H1 (cell line): ENCODE measurements at regions not wholly inside any gene's neighbourhood (a gene's known extent, or its start where the extent isn't known, plus 50 kb on each side); places are given as distances from the start of the nearest gene placed in this dataset.

Experiments
- CTCF ChIA-PET: fragments of 300-600 bp; sonication (Branson Sonifier 250); formaldehyde crosslinking; loops from one replicate; lab custom pipeline; 2021; ENCODE audit not compliant: partially characterized antibody; lab: Charles Lee
- POLR2A ChIA-PET: fragments of 300-600 bp; sonication (Branson Sonifier 250); formaldehyde crosslinking; loops from one replicate; lab custom pipeline; 2021; ENCODE audit warnings: inconsistent platforms; ENCODE audit not compliant: partially characterized antibody; lab: Charles Lee
- DNase-seq, 2 experiments: peaks; one replicate each; pipeline versions ENCODE4 v3.0.0 to v3.0.0-alpha.2; 2010 to 2022; ENCODE audit warnings: low spot score in 2 of 2, low read depth in 1 of 2, mixed read lengths in 1 of 2
- FAIRE-seq: peaks from 2 replicates; lab custom pipeline; 2011; peaks lifted over from hg19 to GRCh38; lab: Jason Lieb, UNC
- H2AFZ ChIP-seq: 2 replicates; pipeline ENCODE4 v1.8.1; 2012; ENCODE audit warnings: low read length, inconsistent platforms
- H2AK5ac ChIP-seq: 2 replicates; pipeline ENCODE4 v1.6.1; 2013; ENCODE audit warnings: low read depth, low read length
- H2BK120ac ChIP-seq: replicated peaks from 2 replicates; pipeline ENCODE3; 2013; ENCODE audit warnings: low read depth, low read length, inconsistent platforms
- H2BK12ac ChIP-seq: 2 replicates; pipeline ENCODE4 v1.6.1; 2013; ENCODE audit warnings: low read depth, low read length
- H2BK15ac ChIP-seq: 2 replicates; pipeline ENCODE4 v1.6.1; 2013; ENCODE audit warnings: low read length
- H2BK20ac ChIP-seq: 2 replicates; pipeline ENCODE4 v1.6.1; 2013; ENCODE audit warnings: low read length
- H2BK5ac ChIP-seq: 2 replicates; pipeline ENCODE4 v1.6.1; 2013; ENCODE audit warnings: low read depth, low read length
- H3K14ac ChIP-seq: 2 replicates; pipeline ENCODE4 v1.6.1; 2013; ENCODE audit warnings: inconsistent platforms; ENCODE audit not compliant: insufficient read length
- H3K18ac ChIP-seq: 2 replicates; pipeline ENCODE4 v1.6.1; 2013; ENCODE audit warnings: low read length; ENCODE audit errors: extremely low read depth
- H3K23ac ChIP-seq: 2 replicates; pipeline ENCODE4 v1.6.1; 2013; ENCODE audit warnings: inconsistent platforms; ENCODE audit not compliant: insufficient read length
- H3K23me2 ChIP-seq: 2 replicates; pipeline ENCODE4 v1.6.1; 2013; ENCODE audit warnings: low read depth, low read length
- H3K27ac ChIP-seq: 2 replicates; pipeline ENCODE4 v1.6.1; 2011; ENCODE audit warnings: low read depth, low read length, inconsistent platforms
- H3K27me3 ChIP-seq, 4 experiments: replicated peaks in 1 of 4; 1 replicate in 1 of 4; 2 replicates in 3 of 4; pipeline versions ENCODE4 v1.6.1 to v1.8.1; 2011 to 2013; ENCODE audit warnings: low read length in 3 of 4, mild to moderate bottlenecking in 3 of 4, inconsistent platforms in 2 of 4, mixed read lengths in 2 of 4, moderate library complexity in 1 of 4; ENCODE audit not compliant: control insufficient read depth in 3 of 4, insufficient read depth in 3 of 4; ENCODE audit errors: extremely low read depth in 1 of 4
- H3K36me3 ChIP-seq, 4 experiments: 2 replicates each; pipeline versions ENCODE4 v1.6.1 to v1.8.1; 2011 to 2013; ENCODE audit warnings: mild to moderate bottlenecking in 4 of 4, low read length in 3 of 4, moderate library complexity in 2 of 4, control low read depth in 1 of 4, inconsistent platforms in 1 of 4; ENCODE audit not compliant: insufficient read depth in 4 of 4, control insufficient read depth in 2 of 4
- H3K4ac ChIP-seq: replicated peaks from 2 replicates; pipeline ENCODE3; 2013; ENCODE audit warnings: low read length, low read depth, mixed read lengths, inconsistent platforms; ENCODE audit not compliant: insufficient read length
- H3K4me1 ChIP-seq, 4 experiments: replicated peaks in 1 of 4; 1 replicate in 1 of 4; 2 replicates in 3 of 4; pipeline versions ENCODE4 v1.6.1 to v1.8.1; 2011 to 2013; ENCODE audit warnings: low read length in 3 of 4, inconsistent platforms in 2 of 4, mixed read lengths in 1 of 4; ENCODE audit not compliant: insufficient read depth in 4 of 4, control insufficient read depth in 3 of 4
- H3K4me2 ChIP-seq, 2 experiments: 2 replicates each; pipeline versions ENCODE4 v1.6.1 to v1.8.1; 2011 to 2013; ENCODE audit warnings: low read depth in 2 of 2, low read length in 2 of 2, control low read depth in 1 of 2, inconsistent platforms in 1 of 2, mild to moderate bottlenecking in 1 of 2; ENCODE audit not compliant: insufficient read depth in 1 of 2
- H3K4me3 ChIP-seq, 4 experiments: fragments of 200-600, 300-600 bp in 1 of 4; sonication (generic), shearing (Covaris generic), sonication (Bioruptor Twin) in 1 of 4; 2 replicates each; pipeline versions ENCODE4 v1.5.1 to v1.8.1; 2011 to 2016; ENCODE audit warnings: low read length in 4 of 4, low read depth in 3 of 4, control low read depth in 2 of 4, inconsistent platforms in 2 of 4, mild to moderate bottlenecking in 2 of 4, mixed read lengths in 1 of 4, moderate library complexity in 1 of 4; ENCODE audit not compliant: insufficient read depth in 2 of 4; ENCODE audit errors: extremely low read depth in 1 of 4
- H3K56ac ChIP-seq: replicated peaks from 2 replicates; pipeline ENCODE3; 2013; ENCODE audit warnings: low read depth, mild to moderate bottlenecking, mixed read lengths, low read length, inconsistent platforms; ENCODE audit not compliant: insufficient read length
- H3K79me1 ChIP-seq: 2 replicates; pipeline ENCODE4 v1.6.1; 2013; ENCODE audit warnings: low read depth, low read length, control low read depth
- H3K79me2 ChIP-seq, 2 experiments: 2 replicates each; pipeline versions ENCODE4 v1.6.1 to v1.8.1; 2012 to 2013; ENCODE audit warnings: low read length in 2 of 2, mild to moderate bottlenecking in 2 of 2, inconsistent platforms in 1 of 2; ENCODE audit not compliant: insufficient read depth in 2 of 2, control insufficient read depth in 1 of 2
- H3K9ac ChIP-seq, 4 experiments: replicated peaks in 1 of 4; 1 replicate in 1 of 4; 2 replicates in 3 of 4; pipeline versions ENCODE4 v1.6.1 to v1.8.1; 2011 to 2013; ENCODE audit warnings: low read depth in 3 of 4, low read length in 3 of 4, control low read depth in 2 of 4, mild to moderate bottlenecking in 2 of 4, moderate library complexity in 2 of 4, inconsistent platforms in 1 of 4; ENCODE audit errors: extremely low read depth in 1 of 4
- H3K9me3 ChIP-seq, 2 experiments: 2 replicates each; pipeline versions ENCODE4 v1.6.1 to v1.8.1; 2012 to 2013; ENCODE audit warnings: mild to moderate bottlenecking in 2 of 2, moderate library complexity in 2 of 2, control low read depth in 1 of 2, inconsistent platforms in 1 of 2, low read depth in 1 of 2, low read length in 1 of 2, mixed read lengths in 1 of 2; ENCODE audit not compliant: insufficient read depth in 2 of 2
- H4K20me1 ChIP-seq, 2 experiments: replicated peaks in 1 of 2; 2 replicates each; pipeline versions ENCODE3 to v1.8.1; 2011 to 2013; ENCODE audit warnings: inconsistent platforms in 2 of 2, low read length in 2 of 2, mild to moderate bottlenecking in 1 of 2; ENCODE audit not compliant: insufficient read depth in 2 of 2, control insufficient read depth in 1 of 2
- H4K5ac ChIP-seq: 2 replicates; pipeline ENCODE4 v1.6.1; 2013; ENCODE audit warnings: low read length, low read depth, mixed read lengths, inconsistent platforms; ENCODE audit not compliant: insufficient read length
- H4K8ac ChIP-seq: 2 replicates; pipeline ENCODE4 v1.8.0; 2013; ENCODE audit warnings: mild to moderate bottlenecking, moderate library complexity, low read length, inconsistent platforms; ENCODE audit not compliant: insufficient read depth; ENCODE audit errors: extremely low read depth
- H4K91ac ChIP-seq: replicated peaks from 2 replicates; pipeline ENCODE3; 2013; ENCODE audit warnings: low read length, mixed read lengths, inconsistent platforms; ENCODE audit not compliant: insufficient read length
- ASH2L ChIP-seq: fragments of 200-600, 300-600 bp; sonication (generic); IDR thresholded peaks from one replicate; pipeline ENCODE4 v1.7.1; 2017; ENCODE audit warnings: low read length
- BCL11A ChIP-seq, 2 experiments: IDR thresholded peaks; one replicate each; pipeline ENCODE4 v1.6.1; 2011; ENCODE audit warnings: low read depth in 2 of 2, low read length in 2 of 2, mild to moderate bottlenecking in 2 of 2
- EP300 ChIP-seq, 2 experiments: IDR thresholded peaks; 1 replicate in 1 of 2; 2 replicates in 1 of 2; pipeline ENCODE4 v1.6.1; 2011 to 2012; ENCODE audit warnings: low read depth in 2 of 2, low read length in 2 of 2, mild to moderate bottlenecking in 2 of 2, borderline replicate concordance in 1 of 2, inconsistent platforms in 1 of 2, moderate library complexity in 1 of 2
- GTF2F1 ChIP-seq: IDR thresholded peaks from 2 replicates; pipeline ENCODE4 v1.6.1; 2012; ENCODE audit warnings: low read depth, low read length, improper control_type of control experiment, borderline replicate concordance
- HDAC2 ChIP-seq, 2 experiments: fragments of 300-600 bp in 1 of 2; sonication (generic) in 1 of 2; IDR thresholded peaks; 2 replicates each; pipeline ENCODE4 v1.6.1; 2011 to 2012; ENCODE audit warnings: low read depth in 2 of 2, low read length in 2 of 2, mild to moderate bottlenecking in 2 of 2, moderate library complexity in 2 of 2, borderline replicate concordance in 1 of 2, inconsistent platforms in 1 of 2
- JUND ChIP-seq: IDR thresholded peaks from 2 replicates; pipeline ENCODE4 v1.6.1; 2011; ENCODE audit warnings: mild to moderate bottlenecking, improper control_type of control experiment, low read length
- PHF8 ChIP-seq: fragments of 200-600 bp; sonication (generic); conservative IDR thresholded peaks from 2 replicates; pipeline ENCODE4 v1.7.1; 2012; ENCODE audit warnings: low read depth, mild to moderate bottlenecking, inconsistent platforms, low read length, moderate library complexity
- POLR2A ChIP-seq, 2 experiments: IDR thresholded peaks; 1 replicate in 1 of 2; 2 replicates in 1 of 2; pipeline ENCODE4 v1.6.1; 2011; ENCODE audit warnings: low read depth in 2 of 2, low read length in 2 of 2, mild to moderate bottlenecking in 2 of 2; ENCODE audit errors: control extremely low read depth in 1 of 2
- POLR2AphosphoS5 ChIP-seq: IDR thresholded peaks from 2 replicates; pipeline ENCODE4 v1.6.1; 2011; ENCODE audit warnings: low read depth, low read length
- POU5F1 ChIP-seq: IDR thresholded peaks from 2 replicates; pipeline ENCODE4 v1.6.1; 2011; ENCODE audit warnings: low read depth, mild to moderate bottlenecking, low read length, moderate library complexity
- RBBP5 ChIP-seq: IDR thresholded peaks from 2 replicates; pipeline ENCODE4 v1.7.1; 2012; ENCODE audit warnings: low read depth, mild to moderate bottlenecking, inconsistent platforms, low read length, moderate library complexity, borderline replicate concordance
- SIX5 ChIP-seq: IDR thresholded peaks from 2 replicates; pipeline ENCODE4 v1.6.1; 2011; ENCODE audit warnings: mild to moderate bottlenecking, low read depth, low read length
- SP2 ChIP-seq: IDR thresholded peaks from 2 replicates; pipeline ENCODE4 v1.6.1; 2012; ENCODE audit warnings: mild to moderate bottlenecking, low read length, inconsistent platforms
- SP4 ChIP-seq: IDR thresholded peaks from 2 replicates; pipeline ENCODE4 v1.6.1; 2012; ENCODE audit warnings: low read length, inconsistent platforms
- SUZ12 ChIP-seq: fragments of 200-600 bp; sonication (generic); IDR thresholded peaks from 2 replicates; pipeline ENCODE4 v1.6.1; 2012; ENCODE audit warnings: mild to moderate bottlenecking, inconsistent platforms, low read length, moderate library complexity, mixed read lengths
- TAF7 ChIP-seq: optimal IDR thresholded peaks from 2 replicates; pipeline ENCODE3; 2011; ENCODE audit warnings: low read depth, mild to moderate bottlenecking, inconsistent platforms, low read length, moderate library complexity, borderline replicate concordance
- WGBS, 2 experiments: shearing (Covaris generic) in 1 of 2; methylation state at CpG; one replicate each; pipeline versions ENCODE4 v1.1.6 to v1.1.7; 2013 to 2015; ENCODE audit warnings: low lambda C conversion rate in 2 of 2, mixed read lengths in 2 of 2, inconsistent platforms in 1 of 2, low coverage in 1 of 2, missing lambda C conversion rate in 1 of 2; ENCODE audit not compliant: insufficient replicate concordance in 2 of 2, insufficient coverage in 1 of 2, insufficient read length in 1 of 2; ENCODE audit errors: extremely low coverage in 1 of 2, missing lambda C conversion rate in 1 of 2; 5-methylcytosine and 5-hydroxymethylcytosine counted together

GRCh38 chr3:137134431-137134830 lies 176.6 kb downstream of the IL20RB start:
- Histone ChIP-seq H3K23me2 (no peaks in the 10 kb centered on the region), H4K91ac (no peak overlapping the region)
- WGBS, 2 experiments, result 86% methylated on average over 4 of the region's 4 CpGs; no CpG with 5 or more reads in 1 of the 2 experiments
- no peak for TF ChIP-seq SIX5
- TF ChIP-seq POLR2A (IDR thresholded peaks at IDR 0.05; ENCODE audit: control extremely low read depth in 1 of 2, low read depth in 2 of 2, low read length in 2 of 2), result no peak
- TF ChIP-seq HDAC2 (IDR thresholded peaks at IDR 0.05; ENCODE audit: borderline replicate concordance in 1 of 2, low read depth in 2 of 2, low read length in 2 of 2), result no peak
- no peak for TF ChIP-seq RBBP5
- no peak for TF ChIP-seq JUND
- TF ChIP-seq TAF7, result no peak
- no peak for TF ChIP-seq PHF8
- TF ChIP-seq POLR2AphosphoS5, result no peak
- TF ChIP-seq SP4, result no peak
- no peak for TF ChIP-seq GTF2F1
- TF ChIP-seq SUZ12, result no peak
- TF ChIP-seq BCL11A (IDR thresholded peaks at IDR 0.05; ENCODE audit: low read depth in 2 of 2, low read length in 2 of 2), result no peak
- TF ChIP-seq SP2, result no peak
- no peak for TF ChIP-seq POU5F1
- TF ChIP-seq ASH2L, result no peak
- TF ChIP-seq EP300 (IDR thresholded peaks at IDR 0.05; ENCODE audit: borderline replicate concordance in 1 of 2, low read depth in 2 of 2, low read length in 2 of 2), result no peak

More at GRCh38 chr3:137134431-137134830, 176.6 kb downstream of the IL20RB start:
- H3K4me3 ChIP-seq, result no peak overlapping the region
- no peak overlapping the region for H3K23ac ChIP-seq
- no peaks in the 10 kb centered on the region for H3K36me3 ChIP-seq
- H3K9me3 ChIP-seq, result no peaks in the 10 kb centered on the region
- CTCF ChIA-PET, result interaction anchor here (0.6 to 3.4 kb wide), 8 partner anchors 11 to 837 kb away, joined by 3 to 12 read pairs (median 5); no protein-coding TSS in a partner anchor
- H3K27me3 ChIP-seq, result no peaks in the 10 kb centered on the region
- no peaks in the 10 kb centered on the region for H4K20me1 ChIP-seq
- no peak overlapping the region for H3K18ac ChIP-seq
- no peak overlapping the region for H3K14ac ChIP-seq
- no peaks in the 10 kb centered on the region for H3K79me1 ChIP-seq
- no peak overlapping the region for H4K5ac ChIP-seq
- H3K56ac ChIP-seq, result no peak overlapping the region
- H2BK5ac ChIP-seq, result no peak overlapping the region
- H2BK120ac ChIP-seq, result no peak overlapping the region
- no peaks in the 10 kb centered on the region for H3K79me2 ChIP-seq
- H3K4me1 ChIP-seq, result peaks cover 0 to 3% (median 3%) of the 10 kb centered on the region in 4 experiments; a peak in 2 of 7 replicates
- no peak overlapping the region for H3K27ac ChIP-seq
- H3K4me2 ChIP-seq, result no peak overlapping the region
- H3K9ac ChIP-seq, result no peak overlapping the region
- H2BK15ac ChIP-seq, result no peak overlapping the region
- no peak for DNase-seq
- H2AK5ac ChIP-seq, result no peak overlapping the region
- no peak overlapping the region for H4K8ac ChIP-seq
- no peak overlapping the region for H2BK12ac ChIP-seq
- no peak overlapping the region for H2BK20ac ChIP-seq
- POLR2A ChIA-PET, result interaction anchor here (1.0 kb wide), 1 partner anchor 13 kb away, joined by 3 read pairs; no protein-coding TSS in a partner anchor
- FAIRE-seq, result no peak
- no peak overlapping the region for H2AFZ ChIP-seq
- no peak overlapping the region for H3K4ac ChIP-seq
